Keratinocyte (primary cell): ENCODE measurements at regions not wholly inside any gene's neighbourhood (a gene's known extent, or its start where the extent isn't known, plus 50 kb on each side); places are given as distances from the start of the nearest gene placed in this dataset.

Experiments used
- DNase-seq: peaks from one replicate; pipeline ENCODE4 v3.0.0-alpha.2; 2011; ENCODE audit warnings: low read depth, missing footprints, low spot score
- FAIRE-seq: peaks from 2 replicates; lab custom pipeline; 2011; peaks lifted over from hg19 to GRCh38; lab: Jason Lieb, UNC
- H2AFZ ChIP-seq: 2 replicates; pipeline ENCODE4 v1.6.0; 2012; ENCODE audit warnings: low read length, control low read depth, inconsistent platforms; ENCODE audit not compliant: control insufficient read depth
- H3K27ac ChIP-seq: 2 replicates; pipeline ENCODE4 v1.5.1; 2011; ENCODE audit warnings: low read length; ENCODE audit not compliant: control insufficient read depth, insufficient read depth
- H3K27me3 ChIP-seq: 3 replicates; pipeline ENCODE4 v1.6.0; 2011; ENCODE audit warnings: low read length; ENCODE audit not compliant: control insufficient read depth, insufficient read depth; ENCODE audit errors: extremely low read depth
- H3K36me3 ChIP-seq, 2 experiments: 2 replicates in 1 of 2; 3 replicates in 1 of 2; pipeline ENCODE4 v1.5.1; 2011; ENCODE audit warnings: low read length in 2 of 2, mild to moderate bottlenecking in 1 of 2; ENCODE audit not compliant: control insufficient read depth in 2 of 2, insufficient read depth in 2 of 2; ENCODE audit errors: extremely low read depth in 1 of 2
- H3K4me1 ChIP-seq: 3 replicates; pipeline ENCODE4 v1.5.1; 2011; ENCODE audit warnings: low read length; ENCODE audit not compliant: control insufficient read depth, insufficient read depth; ENCODE audit errors: extremely low read depth
- H3K4me2 ChIP-seq: 3 replicates; pipeline ENCODE4 v1.6.0; 2011; ENCODE audit warnings: low read depth, low read length; ENCODE audit not compliant: control insufficient read depth, insufficient read depth; ENCODE audit errors: extremely low read depth
- H3K4me3 ChIP-seq, 3 experiments: fragments of 200-600 bp in 1 of 3; sonication (generic) in 1 of 3; 2 replicates in 2 of 3; 3 replicates in 1 of 3; pipeline ENCODE4 v1.5.1; 2011 to 2016; ENCODE audit warnings: low read length in 3 of 3, mild to moderate bottlenecking in 3 of 3, control low read depth in 2 of 3, inconsistent platforms in 1 of 3, low read depth in 1 of 3, mixed read lengths in 1 of 3, mixed run types in 1 of 3, moderate library complexity in 1 of 3; ENCODE audit not compliant: control insufficient read depth in 2 of 3, insufficient read depth in 2 of 3; ENCODE audit errors: extremely low read depth in 1 of 3
- H3K79me2 ChIP-seq: 2 replicates; pipeline ENCODE4 v1.6.0; 2012; ENCODE audit warnings: low read length; ENCODE audit not compliant: control insufficient read depth, insufficient read depth
- H3K9ac ChIP-seq: 3 replicates; pipeline ENCODE4 v1.6.0; 2011; ENCODE audit warnings: low read length; ENCODE audit not compliant: control insufficient read depth, insufficient read depth; ENCODE audit errors: extremely low read depth
- H3K9me1 ChIP-seq: 3 replicates; pipeline ENCODE4 v1.6.0; 2011; ENCODE audit warnings: low read length; ENCODE audit not compliant: control insufficient read depth, insufficient read depth; ENCODE audit errors: extremely low read depth
- H3K9me3 ChIP-seq: 2 replicates; pipeline ENCODE4 v1.5.1; 2012; ENCODE audit warnings: low read depth, low read length; ENCODE audit not compliant: control insufficient read depth
- H4K20me1 ChIP-seq: 3 replicates; pipeline ENCODE4 v1.6.0; 2011; ENCODE audit warnings: low read length; ENCODE audit not compliant: control insufficient read depth, insufficient read depth; ENCODE audit errors: extremely low read depth
- EZH2 ChIP-seq: IDR thresholded peaks from one replicate; pipeline ENCODE4 v1.6.1; 2012; ENCODE audit warnings: inconsistent platforms, mild to moderate bottlenecking, low read length, moderate library complexity
- dilution Hi-C: fragments of 300-500 bp; cut with MboI; formaldehyde crosslinking; loops from one replicate; pipeline ENCODE4 v1.7.0; 2020; ENCODE audit warnings: low sequenced_read_pairs; ENCODE audit not compliant: extremely low pct_ligation_motif_present
- TF ChIP-seq, protein P1 (sequence below), 3 experiments: IDR thresholded peaks in 1 of 3; conservative IDR thresholded peaks in 1 of 3; optimal IDR thresholded peaks in 1 of 3; 2 replicates in 2 of 3; 3 replicates in 1 of 3; pipeline versions ENCODE3 to v1.5.1; 2011; ENCODE audit warnings: low read length in 3 of 3, mild to moderate bottlenecking in 3 of 3, moderate library complexity in 2 of 3, control low read depth in 1 of 3, inconsistent platforms in 1 of 3; ENCODE audit not compliant: insufficient read depth in 2 of 3; ENCODE audit errors: extremely low read depth in 1 of 3

DNA sequence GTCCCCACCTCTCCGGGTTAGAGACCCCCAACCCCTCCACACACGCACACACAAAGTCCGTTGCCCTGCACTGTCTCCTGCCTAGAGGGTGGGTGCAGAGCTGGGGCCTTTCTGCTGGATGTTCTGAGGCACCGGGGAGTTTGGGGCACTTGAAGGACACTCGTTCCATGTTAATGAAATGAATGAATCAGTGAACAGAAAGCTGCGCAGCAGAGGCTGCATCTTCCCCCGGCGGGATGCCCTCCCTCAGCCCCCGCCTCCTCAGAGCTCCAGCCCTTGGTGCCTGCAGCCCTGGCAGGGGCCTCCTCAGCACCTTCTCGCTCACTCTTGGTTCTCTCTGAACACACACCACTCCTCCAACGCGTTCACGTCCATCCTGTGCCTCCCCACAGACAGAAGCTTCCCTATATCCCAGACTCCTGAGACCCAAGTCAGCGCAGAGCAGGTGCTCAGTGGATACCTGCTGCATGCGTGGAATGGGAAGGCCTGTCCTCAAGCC, 611.9 kb downstream of the TBC1D22A start:
- no peak for DNase-seq
- Histone ChIP-seq H3K27me3 (no peaks in the 10 kb centered on the region), H3K4me3 (no peak overlapping the region)

DNA sequence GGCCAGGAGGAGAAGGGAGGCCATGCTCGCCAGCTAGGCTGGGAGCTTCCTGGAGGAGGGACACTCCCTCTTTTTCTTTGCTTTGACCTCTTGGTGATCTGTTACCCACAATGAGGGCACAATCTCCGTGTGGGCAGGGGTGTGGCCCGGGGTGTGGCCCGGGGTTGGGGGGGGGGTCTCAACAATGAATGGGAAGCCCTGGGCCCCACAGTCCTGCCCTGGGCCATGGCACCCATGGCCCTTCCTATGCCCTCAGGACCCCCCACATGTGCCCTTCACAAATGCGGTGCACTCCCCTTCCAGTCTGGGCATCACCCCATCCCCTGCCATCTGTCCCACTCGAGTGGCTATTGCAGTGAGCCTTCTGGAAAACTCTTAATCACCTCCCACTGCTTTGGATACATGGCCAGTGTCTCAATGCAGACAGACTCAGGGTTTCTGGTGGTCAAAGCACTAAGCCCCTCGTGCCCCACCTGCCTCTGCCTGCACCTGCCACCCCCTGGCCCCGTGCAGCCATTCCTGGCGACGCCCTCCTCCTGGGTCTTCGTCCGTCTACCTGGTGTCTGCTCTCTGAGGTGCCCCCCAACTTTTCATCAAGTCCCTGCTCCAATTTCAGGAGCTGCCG, 611.3 kb downstream of the TBC1D22A start:
- Histone ChIP-seq H3K27ac (no peak overlapping the region), H3K79me2 (no peaks in the 10 kb centered on the region), H3K9ac (no peak overlapping the region), H4K20me1 (no peaks in the 10 kb centered on the region), H3K9me3 (peaks cover 7% of the 10 kb centered on the region), H3K4me3 (no peak overlapping the region), H3K4me1 (no peaks in the 10 kb centered on the region), H2AFZ (no peak overlapping the region), H3K27me3 (no peaks in the 10 kb centered on the region), H3K36me3 (no peaks in the 10 kb centered on the region), H3K4me2 (no peak overlapping the region), H3K9me1 (no peaks in the 10 kb centered on the region)
- DNase-seq (no peak), FAIRE-seq (no peak)
- TF ChIP-seq, protein P1, sequence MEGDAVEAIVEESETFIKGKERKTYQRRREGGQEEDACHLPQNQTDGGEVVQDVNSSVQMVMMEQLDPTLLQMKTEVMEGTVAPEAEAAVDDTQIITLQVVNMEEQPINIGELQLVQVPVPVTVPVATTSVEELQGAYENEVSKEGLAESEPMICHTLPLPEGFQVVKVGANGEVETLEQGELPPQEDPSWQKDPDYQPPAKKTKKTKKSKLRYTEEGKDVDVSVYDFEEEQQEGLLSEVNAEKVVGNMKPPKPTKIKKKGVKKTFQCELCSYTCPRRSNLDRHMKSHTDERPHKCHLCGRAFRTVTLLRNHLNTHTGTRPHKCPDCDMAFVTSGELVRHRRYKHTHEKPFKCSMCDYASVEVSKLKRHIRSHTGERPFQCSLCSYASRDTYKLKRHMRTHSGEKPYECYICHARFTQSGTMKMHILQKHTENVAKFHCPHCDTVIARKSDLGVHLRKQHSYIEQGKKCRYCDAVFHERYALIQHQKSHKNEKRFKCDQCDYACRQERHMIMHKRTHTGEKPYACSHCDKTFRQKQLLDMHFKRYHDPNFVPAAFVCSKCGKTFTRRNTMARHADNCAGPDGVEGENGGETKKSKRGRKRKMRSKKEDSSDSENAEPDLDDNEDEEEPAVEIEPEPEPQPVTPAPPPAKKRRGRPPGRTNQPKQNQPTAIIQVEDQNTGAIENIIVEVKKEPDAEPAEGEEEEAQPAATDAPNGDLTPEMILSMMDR (optimal IDR thresholded peaks at IDR 0.05 in 1 of 3, IDR thresholded peaks at IDR 0.05 in 1 of 3, conservative IDR thresholded peaks at IDR 0.05 in 1 of 3; ENCODE audit: extremely low read depth in 1 of 3, insufficient read depth in 2 of 3, low read length in 3 of 3), result no peak
- no peak for TF ChIP-seq EZH2
- dilution Hi-C loops, result no loop called here

More for the DNA sequence above, 611.9 kb downstream of the TBC1D22A start:
- Histone ChIP-seq H3K9me1 (no peaks in the 10 kb centered on the region), H3K4me2 (no peak overlapping the region), H3K9ac (no peak overlapping the region), H2AFZ (no peak overlapping the region), H3K9me3 (peaks cover 7% of the 10 kb centered on the region), H3K79me2 (no peaks in the 10 kb centered on the region), H3K4me1 (no peaks in the 10 kb centered on the region), H3K36me3 (no peaks in the 10 kb centered on the region), H3K27ac (no peak overlapping the region), H4K20me1 (no peaks in the 10 kb centered on the region)
- dilution Hi-C loops, result no loop called here
- TF ChIP-seq, protein P1 (optimal IDR thresholded peaks at IDR 0.05 in 1 of 3, IDR thresholded peaks at IDR 0.05 in 1 of 3, conservative IDR thresholded peaks at IDR 0.05 in 1 of 3; ENCODE audit: extremely low read depth in 1 of 3, insufficient read depth in 2 of 3, low read length in 3 of 3), result no peak
- no peak for TF ChIP-seq EZH2
- no peak for FAIRE-seq
